ENCODE measurements at regions not wholly inside any gene's neighbourhood (a gene's known extent, or its start where the extent isn't known, plus 50 kb on each side); places are given as distances from the start of the nearest gene placed in this dataset.

GRCh38 chr1:30307182-30307581 is 416.2 kb downstream of the MATN1 start:
- no peaks in the 10 kb centered on the region for H3K36me3 ChIP-seq (ENCODE audit: insufficient read depth)
- H3K4me1 ChIP-seq (ENCODE audit: low read depth, poor library complexity, severe bottlenecking), result no peaks in the 10 kb centered on the region
- H3K4me2 ChIP-seq, result no peak overlapping the region
- no peaks in the 10 kb centered on the region for H4K20me1 ChIP-seq (ENCODE audit: insufficient read depth)
- H2AFZ ChIP-seq (ENCODE audit: low read depth), result no peak overlapping the region
- no peak for TF ChIP-seq CTCF (conservative IDR thresholded peaks at IDR 0.05; ENCODE audit: low read depth, low read length)
- H3K4me3 ChIP-seq (IDR thresholded peaks at IDR 0.05; ENCODE audit: insufficient read depth, low read depth, low read length), result no peak overlapping the region
- H3K27me3 ChIP-seq (ENCODE audit: insufficient read depth, low read depth), result no peaks in the 10 kb centered on the region
- H3K9ac ChIP-seq, result no peak overlapping the region
- no peak overlapping the region for H3K27ac ChIP-seq
- H3K79me2 ChIP-seq (ENCODE audit: insufficient read depth, low read depth), result no peaks in the 10 kb centered on the region

DNA sequence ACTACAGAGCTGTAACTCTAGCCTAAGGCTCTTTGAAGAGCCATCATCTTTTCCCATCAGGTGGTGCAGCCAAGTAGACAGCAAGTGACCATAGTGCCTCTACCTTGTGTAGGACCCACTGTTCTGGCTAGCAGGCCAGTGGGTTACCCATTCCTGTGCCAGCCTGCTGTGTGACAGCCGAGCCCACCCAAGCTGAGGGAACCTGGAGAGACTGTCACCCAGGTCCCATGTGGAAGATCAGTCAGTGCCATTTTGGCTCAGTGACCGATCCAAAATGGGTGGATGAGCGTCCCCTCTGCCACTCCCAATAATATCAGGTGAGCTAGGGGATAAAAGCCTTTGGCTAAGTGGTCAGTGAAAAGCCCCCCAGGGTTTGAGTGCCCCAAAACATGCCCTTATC is 417.9 kb downstream of the MATN1 start:
- Histone ChIP-seq H3K4me1 (ENCODE audit: low read depth, poor library complexity, severe bottlenecking) (no peaks in the 10 kb centered on the region), H3K27ac (no peak overlapping the region), H3K9ac (no peak overlapping the region), H3K27me3 (ENCODE audit: insufficient read depth, low read depth) (no peaks in the 10 kb centered on the region), H3K4me2 (no peak overlapping the region), H3K4me3 (IDR thresholded peaks at IDR 0.05; ENCODE audit: insufficient read depth, low read depth, low read length) (no peak overlapping the region), H3K79me2 (ENCODE audit: insufficient read depth, low read depth) (no peaks in the 10 kb centered on the region), H4K20me1 (ENCODE audit: insufficient read depth) (no peaks in the 10 kb centered on the region), H2AFZ (ENCODE audit: low read depth) (no peak overlapping the region), H3K36me3 (ENCODE audit: insufficient read depth) (no peaks in the 10 kb centered on the region)
- TF ChIP-seq CTCF (conservative IDR thresholded peaks at IDR 0.05; ENCODE audit: low read depth, low read length), result no peak

DNA sequence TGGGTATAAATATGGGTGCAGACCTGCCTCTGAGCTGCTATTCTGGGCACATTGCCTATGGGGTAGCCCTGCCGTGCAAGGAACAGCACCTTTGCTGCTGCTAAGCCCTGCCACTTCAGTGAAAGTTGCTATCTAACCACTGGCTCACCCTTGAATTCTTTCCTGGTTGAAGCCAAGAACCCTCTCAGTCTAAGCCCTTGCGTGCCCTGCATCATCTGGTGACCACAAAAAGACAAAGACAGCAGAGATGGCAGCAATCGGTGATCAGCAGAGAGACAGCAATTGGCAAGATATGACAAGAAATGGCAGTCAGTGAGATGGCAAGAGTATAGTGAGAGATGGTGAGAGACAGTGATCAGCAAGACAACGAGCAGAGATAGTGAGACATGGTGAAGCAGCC is 418.3 kb downstream of the MATN1 start:
- Histone ChIP-seq H2AFZ (ENCODE audit: low read depth) (no peak overlapping the region), H3K79me2 (ENCODE audit: insufficient read depth, low read depth) (no peaks in the 10 kb centered on the region), H3K27ac (no peak overlapping the region), H3K27me3 (ENCODE audit: insufficient read depth, low read depth) (no peaks in the 10 kb centered on the region), H3K36me3 (ENCODE audit: insufficient read depth) (no peaks in the 10 kb centered on the region), H3K4me3 (IDR thresholded peaks at IDR 0.05; ENCODE audit: insufficient read depth, low read depth, low read length) (no peak overlapping the region), H3K4me1 (ENCODE audit: low read depth, poor library complexity, severe bottlenecking) (no peaks in the 10 kb centered on the region), H4K20me1 (ENCODE audit: insufficient read depth) (no peaks in the 10 kb centered on the region), H3K4me2 (no peak overlapping the region), H3K9ac (no peak overlapping the region)
- no peak for TF ChIP-seq CTCF (conservative IDR thresholded peaks at IDR 0.05; ENCODE audit: low read depth, low read length)

DNA sequence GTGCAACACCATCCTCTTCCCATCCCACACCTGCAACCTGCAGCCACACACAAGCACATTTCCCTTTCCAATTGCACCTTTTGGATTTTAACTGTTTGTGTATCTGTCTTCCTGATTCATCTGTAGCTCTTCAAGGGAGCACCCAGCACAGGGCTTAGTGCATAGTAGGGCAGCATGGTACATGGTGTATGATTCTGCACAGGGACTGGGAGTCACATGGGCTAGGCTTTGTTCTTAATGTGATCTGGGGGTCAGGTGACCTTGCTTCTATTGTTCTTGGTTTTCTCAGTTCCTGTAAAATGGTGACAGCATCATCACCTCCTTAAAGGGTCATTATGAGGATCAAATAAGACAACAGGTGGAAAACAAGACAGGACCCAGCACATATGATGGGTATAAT is 419.3 kb downstream of the MATN1 start:
- no peak overlapping the region for H3K4me2 ChIP-seq

More for the DNA sequence above, 419.3 kb downstream of the MATN1 start:
- no peak overlapping the region for H3K27ac ChIP-seq
- no peaks in the 10 kb centered on the region for H3K27me3 ChIP-seq (ENCODE audit: insufficient read depth, low read depth)
- no peak for TF ChIP-seq CTCF (conservative IDR thresholded peaks at IDR 0.05; ENCODE audit: low read depth, low read length)
- no peak overlapping the region for H3K4me3 ChIP-seq (IDR thresholded peaks at IDR 0.05; ENCODE audit: insufficient read depth, low read depth, low read length)
- H4K20me1 ChIP-seq (ENCODE audit: insufficient read depth), result no peaks in the 10 kb centered on the region
- no peaks in the 10 kb centered on the region for H3K4me1 ChIP-seq (ENCODE audit: low read depth, poor library complexity, severe bottlenecking)
- no peak overlapping the region for H2AFZ ChIP-seq (ENCODE audit: low read depth)
- H3K79me2 ChIP-seq (ENCODE audit: insufficient read depth, low read depth), result no peaks in the 10 kb centered on the region
- H3K36me3 ChIP-seq (ENCODE audit: insufficient read depth), result no peaks in the 10 kb centered on the region
- H3K9ac ChIP-seq, result no peak overlapping the region

Measured in KMS-11 (cell line).